ENCODE measurements at regions not wholly inside any gene's neighbourhood (a gene's known extent, or its start where the extent isn't known, plus 50 kb on each side); places are given as distances from the start of the nearest gene placed in this dataset.

GRCh38 chr15:72892986-72893385, 109.4 kb upstream of the ADPGK start:
- TF ChIP-seq CTCF (conservative IDR thresholded peaks at IDR 0.05): no peak
- no peak overlapping the region for H3K27ac ChIP-seq

- H3K27ac ChIP-seq: no peak overlapping the region
- TF ChIP-seq CTCF (conservative IDR thresholded peaks at IDR 0.05): no peak
These were observed 106.5 kb upstream of the ADPGK start for GRCh38 chr15:72890043-72890442.

GRCh38 chr15:72889545-72889944, 106.0 kb upstream of the ADPGK start:
- no peak overlapping the region for H3K27ac ChIP-seq
- no peak for TF ChIP-seq CTCF (conservative IDR thresholded peaks at IDR 0.05)

GRCh38 chr15:72888811-72889210, 105.3 kb upstream of the ADPGK start:
- no peak overlapping the region for H3K27ac ChIP-seq
- no peak for TF ChIP-seq CTCF (conservative IDR thresholded peaks at IDR 0.05)

- no peak overlapping the region for H3K27ac ChIP-seq
- TF ChIP-seq CTCF (conservative IDR thresholded peaks at IDR 0.05): no peak
These were observed 104.7 kb upstream of the ADPGK start for GRCh38 chr15:72888211-72888610.

- no peak overlapping the region for H3K27ac ChIP-seq
- TF ChIP-seq CTCF (conservative IDR thresholded peaks at IDR 0.05): no peak
These were observed 103.8 kb upstream of the ADPGK start for GRCh38 chr15:72887376-72887775.

- H3K27ac ChIP-seq: no peak overlapping the region
- TF ChIP-seq CTCF (conservative IDR thresholded peaks at IDR 0.05): no peak
These were observed 100.8 kb upstream of the ADPGK start for GRCh38 chr15:72884311-72884710.
